Dermis blood vessel endothelial cell (primary cell): ENCODE measurements at regions not wholly inside any gene's neighbourhood (a gene's known extent, or its start where the extent isn't known, plus 50 kb on each side); places are given as distances from the start of the nearest gene placed in this dataset.
"Not testable (repeated sequence)": the region's sequence is repeated elsewhere in the genome, so short reads cannot be mapped to it uniquely, and the experiment has no call there.

Source experiments
- DNase-seq: peaks from one replicate; pipeline ENCODE4 v3.0.0; 2010

DNA sequence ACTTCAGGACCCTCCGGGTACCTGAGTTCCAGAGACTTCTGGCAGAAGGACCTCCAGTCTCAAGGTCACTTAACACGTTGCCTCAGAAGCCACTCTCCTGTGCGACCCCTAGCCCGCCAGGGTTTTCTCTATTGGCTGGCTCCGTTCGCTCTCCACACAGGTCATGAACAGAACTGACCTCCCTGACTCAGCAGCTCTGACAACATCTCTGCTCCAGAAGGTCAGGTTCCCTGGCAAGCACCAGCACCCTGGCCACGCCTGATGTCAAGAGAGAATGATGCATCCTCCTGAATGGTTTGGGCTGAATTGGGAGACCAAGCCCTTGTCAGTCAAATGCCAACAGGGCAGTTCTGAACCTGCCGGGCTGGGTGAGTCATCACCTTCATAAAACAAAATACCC is 84.3 kb upstream of the TMEM45B start:
- no peak for DNase-seq

- no peak for DNase-seq
Observed at GRCh38 chr11:129732941-129733340, 82.7 kb upstream of the TMEM45B start.

- DNase-seq, result no peak
Observed at GRCh38 chr11:129733384-129733783, 82.3 kb upstream of the TMEM45B start.

DNA sequence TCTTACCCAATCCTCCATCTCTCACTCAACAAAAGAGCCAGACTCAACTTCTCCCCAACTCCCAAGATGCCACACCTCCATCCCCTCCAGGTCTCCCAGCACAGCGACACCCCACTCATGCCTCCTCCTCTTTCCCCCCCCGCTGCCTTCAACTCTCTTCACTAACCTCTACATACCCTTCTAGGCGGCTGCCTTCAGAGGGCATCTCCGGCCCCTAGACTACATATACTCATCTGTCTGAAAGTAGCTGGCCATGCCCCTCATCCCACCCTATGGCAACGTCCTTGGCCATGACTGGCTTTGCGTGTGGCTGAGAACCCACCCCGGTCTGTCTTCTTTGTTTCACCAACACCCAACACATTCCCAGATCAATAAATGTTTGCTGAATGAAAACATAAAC is 81.7 kb upstream of the TMEM45B start:
- DNase-seq, result no peak

- no peak for DNase-seq
Observed at GRCh38 chr11:129734654-129735053, 81.0 kb upstream of the TMEM45B start.

GRCh38 chr11:129737831-129738230 is 77.8 kb upstream of the TMEM45B start:
- DNase-seq, result no peak

- DNase-seq, result no peak
Observed at GRCh38 chr11:129738242-129738641, 77.4 kb upstream of the TMEM45B start.

DNA sequence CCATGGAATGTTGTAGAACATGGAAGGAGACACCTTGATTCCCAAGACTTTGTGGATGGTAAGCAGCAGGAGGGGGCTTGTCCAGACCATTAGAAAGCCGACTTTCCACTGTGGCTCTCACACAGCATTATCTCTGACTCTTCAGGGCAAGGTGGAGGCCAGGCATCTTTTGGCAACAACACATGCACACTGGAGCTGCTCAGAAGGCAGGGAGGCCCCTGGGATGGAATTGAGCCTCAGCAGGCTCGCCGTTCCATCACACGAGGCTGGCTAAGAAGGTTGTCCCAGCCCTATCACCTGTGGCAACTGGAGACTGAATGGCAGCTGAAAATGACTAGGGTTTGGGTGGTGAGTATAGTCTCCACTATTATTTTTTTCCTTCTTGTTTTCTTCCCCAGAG is 76.3 kb upstream of the TMEM45B start:
- no peak for DNase-seq

DNA sequence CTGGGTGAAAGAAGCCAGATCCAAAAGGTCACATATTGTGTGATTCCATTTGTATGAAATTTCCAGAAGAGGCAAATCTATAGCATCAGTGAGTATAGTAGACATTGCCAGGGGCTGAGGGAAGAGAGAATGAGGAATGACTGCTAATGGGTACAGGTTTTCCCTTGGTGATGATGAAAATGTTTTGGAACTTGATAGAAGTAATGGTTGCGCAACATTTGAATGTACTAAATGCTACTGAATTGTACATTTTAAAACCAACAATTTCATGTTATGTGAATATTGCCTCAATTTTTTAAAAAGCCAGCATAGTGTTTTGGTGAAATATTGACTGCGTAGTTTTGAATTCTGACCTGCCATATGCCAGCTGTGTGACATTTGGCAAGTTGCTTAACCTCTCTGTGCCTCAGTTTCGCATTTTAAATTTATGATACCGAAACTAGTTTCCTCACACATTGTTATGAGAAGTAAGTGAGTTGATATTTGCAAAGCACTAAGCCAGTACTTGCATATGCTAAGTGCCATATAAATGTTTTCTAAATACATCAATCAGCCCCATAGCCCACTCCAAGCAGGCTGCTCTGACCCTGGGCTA is 75.4 kb upstream of the TMEM45B start:
- DNase-seq, result no peak

DNA sequence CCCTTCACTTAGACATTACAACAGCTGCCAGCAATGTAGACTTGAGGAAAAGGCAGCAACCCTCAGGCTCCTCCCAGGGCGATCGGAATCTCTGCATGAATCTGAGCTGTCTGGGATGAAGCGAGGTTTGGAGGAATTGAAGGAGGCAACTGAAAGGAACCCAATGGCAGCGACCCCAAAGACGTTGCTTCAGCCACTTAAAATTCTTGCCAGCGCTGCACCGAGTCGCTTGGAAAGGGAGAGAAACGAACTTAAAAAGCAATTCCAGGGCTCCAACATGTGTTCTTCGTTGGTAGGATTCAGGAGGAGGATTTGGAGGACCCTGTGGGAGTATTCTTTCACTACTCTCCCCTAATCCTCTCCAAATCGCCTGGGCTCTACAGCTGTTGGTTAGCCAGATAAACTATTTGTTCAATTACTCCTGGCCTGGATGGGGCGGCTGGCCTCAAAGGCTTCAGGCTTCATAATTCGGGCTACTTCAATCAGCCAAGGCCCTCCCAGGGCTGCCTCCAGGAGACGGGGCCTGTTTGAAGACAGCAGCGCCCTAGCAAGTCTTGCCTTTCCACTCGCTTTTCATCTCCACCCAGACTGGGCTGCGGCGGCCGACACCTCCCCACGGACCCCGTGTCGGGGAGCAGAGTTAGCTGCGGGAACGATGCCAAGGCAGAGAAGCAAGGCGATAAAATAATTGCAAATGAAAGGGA is 72.4 kb upstream of the TMEM45B start:
- DNase-seq, result no peak

- no peak for DNase-seq
Observed at GRCh38 chr11:129747071-129747470, 68.6 kb upstream of the TMEM45B start.

DNA sequence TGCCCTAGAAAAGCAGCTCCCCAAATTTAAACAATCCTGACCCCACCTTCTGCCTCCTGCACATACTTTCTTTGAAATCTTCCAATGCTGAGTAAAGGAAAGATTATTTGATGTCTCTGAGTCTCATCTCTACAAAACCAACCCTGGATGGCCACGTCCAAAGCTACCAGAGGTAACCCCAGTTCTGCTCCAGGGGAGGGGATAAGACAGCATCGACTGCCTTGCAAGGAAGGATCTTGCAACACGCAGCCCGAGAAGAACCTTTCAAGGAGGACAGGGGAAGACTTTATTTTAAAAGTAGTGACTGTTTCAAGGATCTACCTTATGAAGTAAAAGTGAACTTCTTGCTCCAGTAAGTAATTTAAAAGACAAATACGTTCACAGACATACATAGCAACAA is 66.5 kb upstream of the TMEM45B start:
- no peak for DNase-seq

- peak; percentile 84 for DNase-seq
Observed at GRCh38 chr11:129750343-129751292, 65.0 kb upstream of the TMEM45B start.

GRCh38 chr11:129751511-129751910 is 64.1 kb upstream of the TMEM45B start:
- no peak for DNase-seq

GRCh38 chr11:129763569-129763968 is 52.1 kb upstream of the TMEM45B start:
- not testable (repeated sequence) for DNase-seq

- DNase-seq, result not testable (repeated sequence)
Observed at GRCh38 chr11:129764204-129764603, 51.4 kb upstream of the TMEM45B start.
